Right ventricle myocardium superior (tissue), 1 donor: ENCODE measurements at regions not wholly inside any gene's neighbourhood (a gene's known extent, or its start where the extent isn't known, plus 50 kb on each side); places are given as distances from the start of the nearest gene placed in this dataset.
"Not testable (repeated sequence)": the region's sequence is repeated elsewhere in the genome, so short reads cannot be mapped to it uniquely, and the experiment has no call there.

Experiments used
- ATAC-seq: fragments of 200-7000 bp; cut with Tn5 transposase; one replicate; pipeline ENCODE4 v1.9.1; 2020; ENCODE audit warnings: mild to moderate bottlenecking; ENCODE audit not compliant: poor library complexity
- DNase-seq: peaks from one replicate; pipeline ENCODE4 v3.0.0-alpha.2; 2020
- intact Hi-C: fragments of 100-400 bp; cut with DNase I; formaldehyde crosslinking; loops from one replicate; pipeline ENCODE4 v1.11.2; 2022
- donor health status: DM: no; HTN: yes; CAD: no; lungs with severe emphysema.

DNA sequence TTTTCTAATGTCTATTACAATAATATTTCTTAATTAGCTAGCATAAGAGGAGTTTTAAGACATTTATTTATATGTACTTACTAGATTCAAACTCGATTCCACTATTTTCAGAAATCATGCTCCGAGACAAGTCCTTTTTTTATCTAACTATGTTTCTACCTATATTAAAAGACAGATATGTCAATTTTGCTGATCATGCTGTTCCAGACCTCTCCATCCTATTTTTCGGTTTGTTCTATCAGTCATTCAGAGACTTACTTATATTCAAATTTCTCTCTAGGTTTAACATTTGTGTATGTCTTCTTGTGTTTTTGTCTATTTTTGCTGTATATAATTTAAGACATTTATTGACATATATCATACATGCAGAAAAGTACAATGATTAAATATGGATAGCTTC, 635.5 kb downstream of the ZNF716 start:
- ATAC-seq, intact Hi-C loops, DNase-seq: not testable (repeated sequence)

- intact Hi-C loops: no loop called here
- ATAC-seq: no peak
- DNase-seq: peak; percentile 26
These were observed 636.5 kb downstream of the ZNF716 start for GRCh38 chr7:58086461-58086860.

GRCh38 chr7:58086871-58087535, 637.0 kb downstream of the ZNF716 start:
- DNase-seq (no peak), ATAC-seq (no peak)
- intact Hi-C loops: no loop called here

GRCh38 chr7:58087536-58088190, 637.7 kb downstream of the ZNF716 start:
- ATAC-seq: no peak
- intact Hi-C loops: no loop called here
- DNase-seq: peak; percentile 27

GRCh38 chr7:58088191-58088560, 638.2 kb downstream of the ZNF716 start:
- intact Hi-C loops, ATAC-seq, DNase-seq: not testable (repeated sequence)

DNA sequence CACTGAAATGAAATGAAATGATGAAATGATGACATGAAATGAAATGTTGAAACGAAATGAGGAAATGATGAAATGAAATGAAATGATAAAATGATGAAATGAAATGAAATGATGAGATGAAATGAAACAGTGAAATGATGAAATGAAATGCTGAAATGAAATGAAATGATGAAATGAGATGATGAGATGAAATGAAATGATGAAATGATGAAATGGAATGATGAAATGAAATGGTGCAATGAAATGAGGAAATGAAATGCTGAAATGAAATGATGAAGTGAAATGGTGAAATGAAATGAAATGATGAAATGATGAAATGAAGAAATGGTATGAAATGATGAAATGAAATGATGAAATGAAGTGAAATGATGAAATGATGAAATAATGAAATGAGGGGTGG, 641.1 kb downstream of the ZNF716 start:
- DNase-seq, intact Hi-C loops, ATAC-seq: not testable (repeated sequence)
